Smooth muscle cell (in vitro differentiated cells): ENCODE measurements at regions not wholly inside any gene's neighbourhood (a gene's known extent, or its start where the extent isn't known, plus 50 kb on each side); places are given as distances from the start of the nearest gene placed in this dataset.
A peak's percentile ranks its signal among the peaks of the same experiment; 100 is the strongest.

Source experiments
- DNase-seq: peaks from one replicate; lab custom pipeline; 2025; ENCODE audit not compliant: unreplicated experiment; lab: John Stamatoyannopoulos, UW
- H2AFZ ChIP-seq: fragments of 200-600 bp; sonication (generic); 2 replicates; pipeline ENCODE4 v1.6.0; 2016; ENCODE audit warnings: antibody characterized with exemption, low read depth, mild to moderate bottlenecking
- H3F3A ChIP-seq: fragments of 200-600 bp; sonication (generic); 2 replicates; pipeline ENCODE4 v1.6.0; 2017; ENCODE audit warnings: antibody characterized with exemption, low read depth
- H3K27ac ChIP-seq: fragments of 200-600 bp; sonication (generic); 2 replicates; pipeline ENCODE4 v1.5.1; 2016; ENCODE audit warnings: low read depth, mild to moderate bottlenecking
- H3K27me3 ChIP-seq: fragments of 200-600 bp; sonication (generic); 2 replicates; pipeline ENCODE4 v1.6.1; 2016; ENCODE audit warnings: low read depth, mild to moderate bottlenecking
- H3K36me3 ChIP-seq: fragments of 200-600 bp; sonication (generic); 2 replicates; pipeline ENCODE4 v1.5.1; 2016; ENCODE audit warnings: low read depth
- H3K4me1 ChIP-seq: fragments of 200-600 bp; sonication (generic); 2 replicates; pipeline ENCODE4 v1.5.1; 2016; ENCODE audit warnings: low read depth
- H3K4me2 ChIP-seq: fragments of 200-600 bp; sonication (generic); 2 replicates; pipeline ENCODE4 v1.6.0; 2016; ENCODE audit warnings: mild to moderate bottlenecking
- H3K4me3 ChIP-seq: fragments of 200-600 bp; sonication (generic); 2 replicates; pipeline ENCODE4 v1.5.1; 2016; ENCODE audit warnings: mild to moderate bottlenecking
- H3K79me2 ChIP-seq: fragments of 200-600 bp; sonication (generic); 2 replicates; pipeline ENCODE4 v1.6.0; 2016; ENCODE audit warnings: low read depth, mild to moderate bottlenecking
- H3K9ac ChIP-seq: fragments of 200-600 bp; sonication (generic); 2 replicates; pipeline ENCODE4 v1.6.0; 2016; ENCODE audit warnings: low read depth
- H3K9me3 ChIP-seq: fragments of 200-600 bp; sonication (generic); replicated peaks from 2 replicates; pipeline ENCODE4 v1.5.1; 2016; ENCODE audit warnings: low read depth
- H4K20me1 ChIP-seq: fragments of 200-600 bp; sonication (generic); 2 replicates; pipeline ENCODE4 v1.6.0; 2016; ENCODE audit warnings: low read depth
- CTCF ChIP-seq: fragments of 200-600 bp; sonication (generic); IDR thresholded peaks from 2 replicates; pipeline ENCODE4 v1.5.1; 2017; ENCODE audit warnings: borderline replicate concordance, mild to moderate bottlenecking, antibody characterized with exemption; ENCODE audit not compliant: insufficient read depth, poor library complexity, severe bottlenecking
- WGBS: methylation state at CpG from one replicate; pipeline ENCODE4 v1.1.7; 2016; ENCODE audit warnings: low lambda C conversion rate; 5-methylcytosine and 5-hydroxymethylcytosine counted together

GRCh38 chr9:110092792-110093191, 115.2 kb downstream of the C9orf152 start:
- Histone ChIP-seq H3K36me3 (no peaks in the 10 kb centered on the region), H3K9ac (no peak overlapping the region), H3K27me3 (no peaks in the 10 kb centered on the region), H3K4me3 (no peak overlapping the region), H3K27ac (no peak overlapping the region), H3K4me1 (no peaks in the 10 kb centered on the region), H4K20me1 (peaks cover 73% of the 10 kb centered on the region), H3K4me2 (no peak overlapping the region), H3K9me3 (no peaks in the 10 kb centered on the region), H3K79me2 (peaks cover 28% of the 10 kb centered on the region), H2AFZ (no peak overlapping the region), H3F3A (no peaks in the 10 kb centered on the region)
- DNase-seq, result no peak
- TF ChIP-seq CTCF, result no peak
- WGBS, result 93% methylated on average over 5 of the region's 5 CpGs

GRCh38 chr9:110093417-110093816, 114.5 kb downstream of the C9orf152 start:
- peaks cover 71% of the 10 kb centered on the region for H4K20me1 ChIP-seq
- no peaks in the 10 kb centered on the region for H3K9me3 ChIP-seq
- H3K4me1 ChIP-seq, result no peaks in the 10 kb centered on the region
- TF ChIP-seq CTCF, result no peak
- WGBS, result 59% methylated on average over 2 of the region's 2 CpGs
- H3K4me2 ChIP-seq, result no peak overlapping the region
- DNase-seq, result no peak
- H3K27ac ChIP-seq, result no peak overlapping the region
- no peak overlapping the region for H3K9ac ChIP-seq
- no peaks in the 10 kb centered on the region for H3K27me3 ChIP-seq
- H3K4me3 ChIP-seq, result no peak overlapping the region
- no peak overlapping the region for H2AFZ ChIP-seq
- H3K36me3 ChIP-seq, result no peaks in the 10 kb centered on the region
- H3K79me2 ChIP-seq, result peaks cover 30% of the 10 kb centered on the region
- no peaks in the 10 kb centered on the region for H3F3A ChIP-seq

GRCh38 chr9:110093871-110094270, 114.1 kb downstream of the C9orf152 start:
- Histone ChIP-seq H2AFZ (no peak overlapping the region), H3K27ac (no peak overlapping the region), H3K4me2 (no peak overlapping the region), H3K4me3 (no peak overlapping the region), H4K20me1 (peaks cover 71% of the 10 kb centered on the region), H3F3A (no peaks in the 10 kb centered on the region), H3K9me3 (no peaks in the 10 kb centered on the region), H3K9ac (no peak overlapping the region), H3K27me3 (no peaks in the 10 kb centered on the region), H3K36me3 (no peaks in the 10 kb centered on the region), H3K79me2 (peaks cover 31% of the 10 kb centered on the region), H3K4me1 (no peaks in the 10 kb centered on the region)
- TF ChIP-seq CTCF, result no peak
- DNase-seq, result no peak
- WGBS, result 95% methylated on average over 4 of the region's 4 CpGs

GRCh38 chr9:110095161-110095595, 112.8 kb downstream of the C9orf152 start:
- H3K27me3 ChIP-seq, result no peaks in the 10 kb centered on the region
- TF ChIP-seq CTCF, result no peak
- peaks cover 31% of the 10 kb centered on the region for H3K79me2 ChIP-seq
- no peaks in the 10 kb centered on the region for H3K9me3 ChIP-seq
- no peaks in the 10 kb centered on the region for H3K36me3 ChIP-seq
- 88% methylated on average over 2 of the region's 2 CpGs for WGBS
- H3K4me2 ChIP-seq, result no peak overlapping the region
- H3K4me3 ChIP-seq, result no peak overlapping the region
- H3K27ac ChIP-seq, result peak overlapping the region; percentile 32
- peaks cover 3% of the 10 kb centered on the region for H3F3A ChIP-seq
- no peak overlapping the region for H2AFZ ChIP-seq
- peaks cover 69% of the 10 kb centered on the region for H4K20me1 ChIP-seq
- H3K9ac ChIP-seq, result no peak overlapping the region
- H3K4me1 ChIP-seq, result peaks cover 5% of the 10 kb centered on the region
- DNase-seq, result no peak
